ENCODE measurements at regions not wholly inside any gene's neighbourhood (a gene's known extent, or its start where the extent isn't known, plus 50 kb on each side); places are given as distances from the start of the nearest gene placed in this dataset.

DNA sequence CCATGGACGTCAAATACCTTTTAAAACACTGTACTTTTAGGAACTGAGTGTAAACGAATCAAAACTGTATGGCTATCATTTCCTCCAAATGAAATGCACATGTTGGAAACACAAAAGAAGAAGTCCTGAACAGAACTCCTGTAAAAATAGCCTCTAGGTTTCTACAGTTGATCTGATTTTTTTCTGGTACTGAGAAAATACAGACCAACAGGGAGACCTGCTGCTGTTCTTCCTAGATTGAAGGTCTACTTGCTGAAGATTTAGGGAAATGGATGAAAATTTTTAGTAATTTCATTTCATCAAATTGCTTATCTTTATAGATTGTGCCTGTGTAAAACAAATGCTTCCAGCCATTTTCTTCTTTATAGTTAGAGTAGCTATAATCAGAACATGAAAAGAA, 520.4 kb downstream of the SLITRK6 start:
- no peak for DNase-seq

GRCh38 chr13:85277748-85278147, 521.5 kb downstream of the SLITRK6 start:
- DNase-seq: no peak

DNA sequence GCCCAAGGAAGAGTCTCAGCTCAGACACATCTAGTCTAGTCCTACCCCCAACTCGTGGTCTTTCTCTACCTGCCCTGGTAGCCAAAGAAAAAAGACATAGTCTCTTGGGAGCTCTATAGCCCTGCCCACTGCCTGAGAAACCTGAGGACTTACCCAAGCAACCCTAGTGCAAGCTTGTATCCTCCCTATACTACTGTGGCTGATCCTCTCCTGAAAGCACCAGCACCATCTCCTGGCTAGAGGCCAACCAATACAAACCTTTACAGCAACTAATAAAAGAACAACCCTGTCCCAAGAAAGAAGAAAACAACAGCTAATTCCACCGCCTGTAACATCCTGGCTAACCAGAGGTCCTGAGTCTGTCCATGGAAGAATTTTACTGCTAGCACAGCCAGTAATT, 532.4 kb downstream of the SLITRK6 start:
- peak; percentile 61 for DNase-seq

- peak; percentile 35 for DNase-seq
Observed at GRCh38 chr13:85266331-85266730, 532.9 kb downstream of the SLITRK6 start.

GRCh38 chr13:85265296-85265695, 533.9 kb downstream of the SLITRK6 start:
- no peak for DNase-seq

- DNase-seq: no peak
Observed at GRCh38 chr13:85262499-85262898, 536.7 kb downstream of the SLITRK6 start.

DNA sequence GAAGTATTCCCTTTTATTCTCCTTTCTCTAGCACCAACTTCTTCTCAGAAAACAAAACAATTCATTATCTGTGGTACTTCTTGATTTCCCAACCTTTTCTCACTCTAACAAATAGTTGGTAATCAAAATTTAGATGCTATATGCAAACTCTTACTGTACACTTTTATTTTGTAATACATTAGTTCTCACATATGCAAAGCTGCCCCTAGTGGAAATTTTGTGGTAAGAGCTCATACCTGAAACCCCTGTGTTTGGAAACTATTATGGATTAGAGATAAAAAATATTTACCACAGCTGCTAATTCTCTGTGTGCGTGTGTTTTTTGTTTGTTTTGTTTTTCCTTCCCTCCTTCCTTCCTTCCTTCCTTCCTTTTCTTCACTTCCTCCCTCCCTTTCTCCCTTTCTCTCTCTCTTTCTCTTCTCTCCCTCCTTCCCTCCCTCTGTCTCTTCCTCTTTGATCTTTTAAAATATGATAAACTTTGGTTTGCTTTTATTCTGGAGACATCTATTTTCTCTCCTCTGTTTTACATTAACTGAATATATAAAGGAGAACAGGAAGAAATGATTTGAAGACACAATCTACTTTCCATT, 537.4 kb downstream of the SLITRK6 start:
- peak; percentile 38 for DNase-seq

- no peak for DNase-seq
Observed at GRCh38 chr13:85260896-85261295, 538.3 kb downstream of the SLITRK6 start.

DNA sequence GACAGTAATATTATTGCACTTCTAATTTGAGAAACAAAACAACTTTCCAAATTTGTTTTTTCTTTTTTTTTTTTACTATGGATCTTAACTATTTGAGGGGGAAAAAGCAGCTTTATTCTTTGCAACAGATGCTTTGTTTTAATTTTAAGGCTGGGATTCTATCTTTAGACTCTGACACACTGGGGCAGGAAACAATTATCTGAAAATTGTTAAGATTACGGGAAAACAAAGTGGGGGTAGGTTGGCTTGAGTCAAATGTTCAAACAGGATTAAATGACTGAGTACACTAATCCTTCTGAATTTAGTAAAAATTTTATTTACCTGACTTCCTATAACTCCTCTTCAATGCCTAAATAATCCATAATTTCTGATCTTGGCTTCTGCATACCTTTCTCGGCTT, 543.2 kb downstream of the SLITRK6 start:
- no peak for DNase-seq

- DNase-seq: no peak
Observed at GRCh38 chr13:85254641-85255040, 544.6 kb downstream of the SLITRK6 start.

DNA sequence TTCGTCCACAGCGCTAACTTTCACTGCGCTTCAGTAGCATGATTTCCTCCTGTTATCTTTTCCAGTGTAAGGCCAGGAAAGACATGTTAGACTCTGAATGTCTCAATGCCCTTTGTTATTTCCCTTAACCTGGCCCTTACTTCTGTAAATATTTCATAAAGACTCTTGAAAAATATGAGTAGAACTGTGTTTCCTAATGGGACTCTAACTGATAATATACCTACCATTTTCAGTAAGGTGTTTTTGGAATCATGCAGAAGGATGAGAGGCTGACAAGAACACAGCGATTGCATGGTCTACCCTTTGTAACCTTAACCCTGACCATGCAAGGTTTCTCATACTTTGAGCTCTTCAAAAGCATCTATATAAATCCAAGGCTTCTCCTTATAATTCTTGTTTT, 550.1 kb downstream of the SLITRK6 start:
- no peak for DNase-seq

DNA sequence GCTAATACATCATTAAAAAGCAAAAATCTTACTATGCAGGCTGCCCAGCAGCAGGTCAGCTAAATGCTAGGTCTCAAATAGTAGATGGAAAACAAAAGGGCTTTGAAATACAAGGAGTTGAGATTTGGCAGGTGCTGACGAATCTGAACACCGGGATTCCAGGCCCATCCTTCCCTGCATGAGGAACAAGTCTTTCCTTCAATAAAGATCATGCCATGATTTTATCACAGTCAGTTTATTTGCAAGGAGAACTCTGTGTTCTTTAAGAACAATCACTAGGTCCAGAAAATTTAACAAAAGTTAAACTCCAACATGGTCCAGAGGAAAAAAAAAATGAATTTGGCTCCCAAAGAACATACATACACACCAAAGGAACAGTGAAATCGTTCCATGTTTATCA, 551.4 kb downstream of the SLITRK6 start:
- DNase-seq: no peak

DNA sequence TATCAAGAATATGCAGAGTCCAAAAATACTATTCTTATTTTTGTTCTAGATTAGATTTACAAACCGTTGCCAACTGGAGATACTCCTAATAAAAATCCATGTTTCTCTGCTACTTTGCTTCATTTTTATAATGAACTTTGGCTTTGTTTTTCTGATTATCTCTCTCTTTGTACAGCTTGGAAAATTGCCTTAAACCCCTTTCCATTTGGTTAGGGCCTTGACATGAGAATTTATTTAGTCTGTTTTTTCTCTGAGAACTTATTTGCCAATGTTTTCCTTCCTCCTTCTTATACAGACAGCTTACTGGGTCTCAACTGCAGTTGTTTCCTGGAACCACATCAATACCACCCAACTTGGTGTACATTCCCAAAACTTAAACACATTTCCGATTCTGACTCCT, 555.4 kb downstream of the SLITRK6 start:
- DNase-seq: no peak

DNA sequence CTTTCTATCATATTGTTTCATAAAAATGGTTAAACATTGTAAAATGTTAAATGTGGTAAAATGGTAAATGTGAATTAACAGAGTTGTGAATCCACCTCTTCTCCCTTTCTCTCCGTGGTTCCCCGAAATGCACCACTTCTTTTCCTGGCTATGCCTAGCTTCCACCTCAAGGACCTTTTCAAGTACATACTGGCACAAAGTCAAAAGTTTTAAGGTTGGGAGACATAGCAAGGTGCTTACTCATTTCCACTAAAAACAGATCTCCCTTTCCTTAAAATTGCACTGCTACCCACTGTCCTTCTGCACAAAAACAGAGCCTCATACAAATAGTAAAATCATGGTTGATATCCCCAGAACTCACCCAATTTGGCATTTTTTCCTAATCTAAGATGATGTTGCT, 558.2 kb downstream of the SLITRK6 start:
- no peak for DNase-seq

- DNase-seq: no peak
Observed at GRCh38 chr13:85236413-85236812, 562.8 kb downstream of the SLITRK6 start.

- DNase-seq: peak; percentile 94
Observed at GRCh38 chr13:85230691-85231093, 568.5 kb downstream of the SLITRK6 start.

DNA sequence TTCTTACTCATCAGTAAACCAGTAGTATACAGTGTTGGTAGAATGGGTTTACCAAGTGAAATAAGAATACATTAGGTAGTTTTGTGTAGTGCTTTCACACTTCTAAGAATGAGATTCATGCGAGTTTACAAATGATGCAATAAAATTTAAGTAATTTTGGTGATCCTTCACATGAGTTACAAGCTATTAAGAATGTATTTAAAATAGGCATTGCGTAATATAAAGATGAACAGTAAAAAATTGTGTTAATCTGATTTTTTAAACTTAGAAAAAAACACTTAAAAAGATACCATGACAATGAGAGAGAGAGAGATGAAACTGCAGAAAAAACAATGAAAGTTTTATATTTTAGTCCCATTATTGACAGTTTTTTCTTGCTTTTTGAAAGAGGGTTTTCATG, 570.5 kb downstream of the SLITRK6 start:
- no peak for DNase-seq

- DNase-seq: no peak
Observed at GRCh38 chr13:85223883-85224656, 575.1 kb downstream of the SLITRK6 start.

DNA sequence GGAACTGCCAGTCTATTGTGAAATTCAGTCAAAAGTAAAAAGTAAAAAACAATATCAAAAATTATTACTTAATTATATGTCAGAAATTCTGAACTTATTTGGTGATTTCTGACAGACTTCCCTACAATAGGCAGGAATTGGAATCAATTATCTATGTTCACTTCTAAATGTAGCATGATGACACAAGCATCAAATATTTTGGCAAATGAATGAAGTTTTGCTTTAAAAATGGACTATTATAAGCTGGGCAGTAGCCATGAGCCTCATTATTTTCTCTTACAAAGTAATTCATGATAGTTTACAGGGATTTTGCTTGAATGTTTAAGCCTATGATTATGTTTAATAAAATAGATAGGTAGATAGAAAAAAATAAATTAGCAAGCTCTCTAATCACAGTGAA, 582.6 kb downstream of the SLITRK6 start:
- DNase-seq: no peak

- DNase-seq: no peak
Observed at GRCh38 chr13:85212692-85213091, 586.5 kb downstream of the SLITRK6 start.

- DNase-seq: no peak
Observed at GRCh38 chr13:85204668-85205344, 594.4 kb downstream of the SLITRK6 start.

DNA sequence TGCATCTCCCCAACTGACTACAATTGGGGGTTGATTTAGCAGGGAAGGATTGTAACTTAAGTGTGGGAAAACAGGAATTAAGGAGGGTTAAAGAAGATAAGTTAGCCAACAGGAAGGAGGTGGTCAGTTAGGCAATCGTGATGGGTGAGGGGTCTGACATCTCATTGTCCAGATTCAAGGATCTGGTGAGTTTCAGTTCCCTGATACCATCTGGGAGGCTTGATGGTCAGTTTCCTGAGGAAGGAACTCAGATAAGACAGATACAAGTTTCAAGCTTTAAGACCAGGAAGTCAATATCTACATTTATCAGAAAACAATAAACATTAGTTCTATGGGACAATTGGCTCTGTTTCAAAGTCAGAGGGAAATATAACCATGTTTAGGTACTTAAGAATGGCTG, 601.8 kb downstream of the SLITRK6 start:
- DNase-seq: no peak

DNA sequence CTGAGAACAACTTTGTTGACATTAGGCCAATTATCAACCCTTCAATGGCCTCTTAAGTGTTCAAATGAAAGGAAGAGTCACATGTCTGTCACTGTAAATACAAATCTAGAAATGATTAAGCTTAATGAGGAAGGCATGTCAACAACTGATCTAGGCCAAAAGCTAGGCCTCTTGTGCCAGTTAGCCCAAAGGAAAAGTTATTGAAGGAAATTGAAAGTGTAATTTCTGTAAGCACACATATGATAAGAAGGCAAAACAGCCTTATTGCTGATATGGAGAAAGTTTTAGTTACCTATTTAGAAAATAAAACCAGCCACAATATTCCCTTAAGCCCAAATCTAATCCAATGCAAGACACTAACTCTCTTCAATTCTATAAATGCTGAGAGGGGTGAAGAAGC, 604.7 kb downstream of the SLITRK6 start:
- no peak for DNase-seq

- DNase-seq: no peak
Observed at GRCh38 chr13:85191996-85192718, 607.1 kb downstream of the SLITRK6 start.

Measured in SHP77 treated with DMSO at 0.1 percent for 48 hours (cell line).